ENCODE measurements at regions not wholly inside any gene's neighbourhood (a gene's known extent, or its start where the extent isn't known, plus 50 kb on each side); places are given as distances from the start of the nearest gene placed in this dataset.

DNA sequence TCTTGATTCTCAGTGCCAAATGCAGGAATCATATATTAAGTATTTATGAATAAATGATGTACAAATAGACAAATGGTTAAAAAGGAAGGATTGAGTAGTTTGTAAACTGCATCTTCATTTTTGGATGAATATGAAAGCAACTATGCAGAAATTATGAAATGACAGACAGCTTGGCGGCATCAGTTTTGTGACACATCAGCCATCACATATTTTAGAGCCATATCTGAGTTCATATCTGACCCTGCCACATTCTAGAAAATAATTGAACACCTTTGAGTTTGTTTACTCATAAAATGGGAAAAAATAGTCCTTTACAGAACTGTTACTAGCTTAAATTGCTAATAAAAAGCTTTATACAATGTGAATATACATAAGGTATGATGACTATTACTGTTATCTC, 448.2 kb downstream of the KIF20B start (continued):
- TF ChIP-seq HMGA2 (CRISPR knock-in tag; IDR thresholded peaks at IDR 0.05) (no peak), CBFB (CRISPR knock-in tag; IDR thresholded peaks at IDR 0.05; ENCODE audit: low read depth) (no peak), FOXK1 (CRISPR knock-in tag; IDR thresholded peaks at IDR 0.05) (no peak), ELF4 (CRISPR knock-in tag; IDR thresholded peaks at IDR 0.05; ENCODE audit: low read depth) (no peak), ESRRA (CRISPR knock-in tag; IDR thresholded peaks at IDR 0.05; ENCODE audit: borderline replicate concordance) (no peak), NR2C2 (CRISPR knock-in tag; IDR thresholded peaks at IDR 0.05) (no peak), FOXJ3 (CRISPR knock-in tag; IDR thresholded peaks at IDR 0.05; ENCODE audit: borderline replicate concordance) (no peak)
- TF ChIP-seq, protein P1, sequence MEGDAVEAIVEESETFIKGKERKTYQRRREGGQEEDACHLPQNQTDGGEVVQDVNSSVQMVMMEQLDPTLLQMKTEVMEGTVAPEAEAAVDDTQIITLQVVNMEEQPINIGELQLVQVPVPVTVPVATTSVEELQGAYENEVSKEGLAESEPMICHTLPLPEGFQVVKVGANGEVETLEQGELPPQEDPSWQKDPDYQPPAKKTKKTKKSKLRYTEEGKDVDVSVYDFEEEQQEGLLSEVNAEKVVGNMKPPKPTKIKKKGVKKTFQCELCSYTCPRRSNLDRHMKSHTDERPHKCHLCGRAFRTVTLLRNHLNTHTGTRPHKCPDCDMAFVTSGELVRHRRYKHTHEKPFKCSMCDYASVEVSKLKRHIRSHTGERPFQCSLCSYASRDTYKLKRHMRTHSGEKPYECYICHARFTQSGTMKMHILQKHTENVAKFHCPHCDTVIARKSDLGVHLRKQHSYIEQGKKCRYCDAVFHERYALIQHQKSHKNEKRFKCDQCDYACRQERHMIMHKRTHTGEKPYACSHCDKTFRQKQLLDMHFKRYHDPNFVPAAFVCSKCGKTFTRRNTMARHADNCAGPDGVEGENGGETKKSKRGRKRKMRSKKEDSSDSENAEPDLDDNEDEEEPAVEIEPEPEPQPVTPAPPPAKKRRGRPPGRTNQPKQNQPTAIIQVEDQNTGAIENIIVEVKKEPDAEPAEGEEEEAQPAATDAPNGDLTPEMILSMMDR (IDR thresholded peaks at IDR 0.05): no peak

DNA sequence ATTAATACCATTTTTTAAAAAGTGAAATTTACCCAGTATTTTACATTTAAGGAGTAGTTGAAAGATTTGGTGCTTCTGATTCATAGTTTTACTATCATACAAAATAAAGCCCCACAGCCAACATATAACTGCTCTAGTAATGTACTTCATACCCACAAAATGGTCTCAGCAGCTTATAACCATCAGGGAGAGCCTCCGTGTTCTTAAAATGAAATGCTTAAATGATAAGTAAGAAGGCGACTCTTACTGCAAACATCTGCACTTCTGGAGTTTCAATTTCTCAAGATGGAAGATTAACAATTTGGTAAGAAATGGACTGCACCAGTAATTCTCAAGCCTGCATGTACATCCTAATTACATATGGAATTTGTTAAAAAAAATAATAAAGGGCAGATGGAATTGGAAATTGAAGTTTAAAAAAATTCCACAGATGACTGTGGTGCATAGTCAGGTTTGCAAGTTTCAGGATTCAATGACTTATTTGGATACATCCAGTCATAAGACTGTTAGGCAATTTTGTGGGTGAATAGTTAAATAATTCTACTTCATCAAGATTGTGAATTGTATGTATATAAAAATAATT, 461.0 kb downstream of the KIF20B start:
- Mint-ChIP-seq H3K27ac (no peak overlapping the region), H3K4me3 (no peak overlapping the region), H3K36me3 (peaks cover 3% of the 10 kb centered on the region; the same call in 1 of the 2 replicates), H3K27me3 (ENCODE audit: low read depth) (no peaks in the 10 kb centered on the region; the same call in 1 of the 2 replicates), H3K4me1 (peaks cover 16% of the 10 kb centered on the region), H3K9me3 (peaks cover 21% of the 10 kb centered on the region)
- ATAC-seq (no peak), DNase-seq (ENCODE audit: low spot score) (no peak)
- ChIA-PET POLR2A (no interaction called here), CTCF (no interaction called here)
- no peak for TF ChIP-seq RELA (CRISPR knock-in tag; IDR thresholded peaks at IDR 0.05; ENCODE audit: borderline replicate concordance)
- TF ChIP-seq NR1H2 (CRISPR knock-in tag; IDR thresholded peaks at IDR 0.05): no peak
- TF ChIP-seq CREM (CRISPR knock-in tag; IDR thresholded peaks at IDR 0.05): no peak
- TF ChIP-seq, protein P2, sequence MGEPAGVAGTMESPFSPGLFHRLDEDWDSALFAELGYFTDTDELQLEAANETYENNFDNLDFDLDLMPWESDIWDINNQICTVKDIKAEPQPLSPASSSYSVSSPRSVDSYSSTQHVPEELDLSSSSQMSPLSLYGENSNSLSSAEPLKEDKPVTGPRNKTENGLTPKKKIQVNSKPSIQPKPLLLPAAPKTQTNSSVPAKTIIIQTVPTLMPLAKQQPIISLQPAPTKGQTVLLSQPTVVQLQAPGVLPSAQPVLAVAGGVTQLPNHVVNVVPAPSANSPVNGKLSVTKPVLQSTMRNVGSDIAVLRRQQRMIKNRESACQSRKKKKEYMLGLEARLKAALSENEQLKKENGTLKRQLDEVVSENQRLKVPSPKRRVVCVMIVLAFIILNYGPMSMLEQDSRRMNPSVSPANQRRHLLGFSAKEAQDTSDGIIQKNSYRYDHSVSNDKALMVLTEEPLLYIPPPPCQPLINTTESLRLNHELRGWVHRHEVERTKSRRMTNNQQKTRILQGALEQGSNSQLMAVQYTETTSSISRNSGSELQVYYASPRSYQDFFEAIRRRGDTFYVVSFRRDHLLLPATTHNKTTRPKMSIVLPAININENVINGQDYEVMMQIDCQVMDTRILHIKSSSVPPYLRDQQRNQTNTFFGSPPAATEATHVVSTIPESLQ (CRISPR knock-in tag; IDR thresholded peaks at IDR 0.05): no peak
- TF ChIP-seq, protein P3, sequence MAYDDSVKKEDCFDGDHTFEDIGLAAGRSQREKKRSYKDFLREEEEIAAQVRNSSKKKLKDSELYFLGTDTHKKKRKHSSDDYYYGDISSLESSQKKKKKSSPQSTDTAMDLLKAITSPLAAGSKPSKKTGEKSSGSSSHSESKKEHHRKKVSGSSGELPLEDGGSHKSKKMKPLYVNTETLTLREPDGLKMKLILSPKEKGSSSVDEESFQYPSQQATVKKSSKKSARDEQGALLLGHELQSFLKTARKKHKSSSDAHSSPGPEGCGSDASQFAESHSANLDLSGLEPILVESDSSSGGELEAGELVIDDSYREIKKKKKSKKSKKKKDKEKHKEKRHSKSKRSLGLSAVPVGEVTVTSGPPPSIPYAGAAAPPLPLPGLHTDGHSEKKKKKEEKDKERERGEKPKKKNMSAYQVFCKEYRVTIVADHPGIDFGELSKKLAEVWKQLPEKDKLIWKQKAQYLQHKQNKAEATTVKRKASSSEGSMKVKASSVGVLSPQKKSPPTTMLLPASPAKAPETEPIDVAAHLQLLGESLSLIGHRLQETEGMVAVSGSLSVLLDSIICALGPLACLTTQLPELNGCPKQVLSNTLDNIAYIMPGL (CRISPR knock-in tag; IDR thresholded peaks at IDR 0.05): no peak
- TF ChIP-seq, protein P4, sequence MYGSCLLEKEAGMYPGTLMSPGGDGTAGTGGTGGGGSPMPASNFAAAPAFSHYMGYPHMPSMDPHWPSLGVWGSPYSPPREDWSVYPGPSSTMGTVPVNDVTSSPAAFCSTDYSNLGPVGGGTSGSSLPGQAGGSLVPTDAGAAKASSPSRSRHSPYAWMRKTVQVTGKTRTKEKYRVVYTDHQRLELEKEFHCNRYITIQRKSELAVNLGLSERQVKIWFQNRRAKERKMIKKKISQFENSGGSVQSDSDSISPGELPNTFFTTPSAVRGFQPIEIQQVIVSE (CRISPR knock-in tag; IDR thresholded peaks at IDR 0.05; ENCODE audit: borderline replicate concordance): no peak
- TF ChIP-seq SMAD4 (CRISPR knock-in tag; IDR thresholded peaks at IDR 0.05): no peak

DNA sequence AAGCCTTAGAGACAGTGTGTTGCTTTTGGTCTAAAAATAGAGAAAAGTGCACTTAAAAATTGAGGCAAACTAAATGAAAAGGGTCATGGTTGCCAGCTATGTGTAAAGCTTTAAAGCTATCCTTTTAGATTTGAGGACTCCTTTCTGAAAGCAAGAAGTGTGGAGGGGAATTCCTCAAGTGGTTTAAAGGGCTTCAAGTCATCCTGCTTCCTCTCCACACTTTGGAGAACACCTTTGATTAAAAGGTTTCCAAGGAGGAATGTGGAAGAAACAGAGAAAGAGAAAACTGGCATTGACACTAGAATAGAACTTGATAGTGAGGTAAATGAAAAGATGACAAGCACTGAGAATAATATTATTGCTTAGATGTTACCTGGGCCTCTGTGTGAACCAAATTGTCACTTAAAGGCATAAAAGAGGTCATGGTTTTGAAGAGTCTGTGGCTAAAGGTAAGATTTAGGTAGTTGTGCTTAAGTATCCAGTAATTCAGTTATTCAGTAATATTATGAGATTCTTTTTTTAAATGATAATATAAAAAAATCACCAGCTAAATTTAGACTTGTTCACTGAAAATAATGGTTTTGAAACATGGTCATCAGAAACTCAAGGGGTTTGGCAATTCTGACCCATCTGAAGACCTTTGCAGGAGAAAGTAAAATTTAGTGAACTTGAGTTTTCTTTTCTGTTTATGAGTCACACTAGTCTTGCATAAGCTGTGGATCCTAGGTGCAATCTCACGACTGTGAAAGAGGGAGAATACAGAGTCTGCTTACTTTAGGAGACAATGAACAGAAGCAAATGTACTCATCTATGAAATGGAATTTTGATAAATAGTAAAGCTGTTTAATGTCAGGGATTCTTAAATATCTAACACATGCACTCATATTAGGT, 466.0 kb downstream of the KIF20B start:
- no peaks in the 10 kb centered on the region for H3K4me1 Mint-ChIP-seq
- no peaks in the 10 kb centered on the region for H3K36me3 Mint-ChIP-seq
- no peak for DNase-seq (ENCODE audit: low spot score)
- ATAC-seq: no peak
- H3K27ac Mint-ChIP-seq: no peak overlapping the region
- ChIA-PET CTCF (no interaction called here), POLR2A (no interaction called here)
- H3K4me3 Mint-ChIP-seq: no peak overlapping the region
- H3K9me3 Mint-ChIP-seq: peaks cover 13% of the 10 kb centered on the region
- TF ChIP-seq OVOL2 (CRISPR knock-in tag; IDR thresholded peaks at IDR 0.05; ENCODE audit: borderline replicate concordance): no peak
- TF ChIP-seq, protein P5, sequence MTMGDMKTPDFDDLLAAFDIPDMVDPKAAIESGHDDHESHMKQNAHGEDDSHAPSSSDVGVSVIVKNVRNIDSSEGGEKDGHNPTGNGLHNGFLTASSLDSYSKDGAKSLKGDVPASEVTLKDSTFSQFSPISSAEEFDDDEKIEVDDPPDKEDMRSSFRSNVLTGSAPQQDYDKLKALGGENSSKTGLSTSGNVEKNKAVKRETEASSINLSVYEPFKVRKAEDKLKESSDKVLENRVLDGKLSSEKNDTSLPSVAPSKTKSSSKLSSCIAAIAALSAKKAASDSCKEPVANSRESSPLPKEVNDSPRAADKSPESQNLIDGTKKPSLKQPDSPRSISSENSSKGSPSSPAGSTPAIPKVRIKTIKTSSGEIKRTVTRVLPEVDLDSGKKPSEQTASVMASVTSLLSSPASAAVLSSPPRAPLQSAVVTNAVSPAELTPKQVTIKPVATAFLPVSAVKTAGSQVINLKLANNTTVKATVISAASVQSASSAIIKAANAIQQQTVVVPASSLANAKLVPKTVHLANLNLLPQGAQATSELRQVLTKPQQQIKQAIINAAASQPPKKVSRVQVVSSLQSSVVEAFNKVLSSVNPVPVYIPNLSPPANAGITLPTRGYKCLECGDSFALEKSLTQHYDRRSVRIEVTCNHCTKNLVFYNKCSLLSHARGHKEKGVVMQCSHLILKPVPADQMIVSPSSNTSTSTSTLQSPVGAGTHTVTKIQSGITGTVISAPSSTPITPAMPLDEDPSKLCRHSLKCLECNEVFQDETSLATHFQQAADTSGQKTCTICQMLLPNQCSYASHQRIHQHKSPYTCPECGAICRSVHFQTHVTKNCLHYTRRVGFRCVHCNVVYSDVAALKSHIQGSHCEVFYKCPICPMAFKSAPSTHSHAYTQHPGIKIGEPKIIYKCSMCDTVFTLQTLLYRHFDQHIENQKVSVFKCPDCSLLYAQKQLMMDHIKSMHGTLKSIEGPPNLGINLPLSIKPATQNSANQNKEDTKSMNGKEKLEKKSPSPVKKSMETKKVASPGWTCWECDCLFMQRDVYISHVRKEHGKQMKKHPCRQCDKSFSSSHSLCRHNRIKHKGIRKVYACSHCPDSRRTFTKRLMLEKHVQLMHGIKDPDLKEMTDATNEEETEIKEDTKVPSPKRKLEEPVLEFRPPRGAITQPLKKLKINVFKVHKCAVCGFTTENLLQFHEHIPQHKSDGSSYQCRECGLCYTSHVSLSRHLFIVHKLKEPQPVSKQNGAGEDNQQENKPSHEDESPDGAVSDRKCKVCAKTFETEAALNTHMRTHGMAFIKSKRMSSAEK (CRISPR knock-in tag; IDR thresholded peaks at IDR 0.05; ENCODE audit: borderline replicate concordance): no peak
- no peaks in the 10 kb centered on the region for H3K27me3 Mint-ChIP-seq (ENCODE audit: low read depth)

Measured in WTC11 (cell line).